HG03521 (cell line): ENCODE measurements at regions not wholly inside any gene's neighbourhood (a gene's known extent, or its start where the extent isn't known, plus 50 kb on each side); places are given as distances from the start of the nearest gene placed in this dataset.

Experiments used
- ATAC-seq: cut with Tn5 transposase; IDR thresholded peaks from one replicate; pipeline ENCODE4 v1.9.1; 2021; ENCODE audit warnings: mild to moderate bottlenecking, moderate library complexity; ENCODE audit not compliant: unreplicated experiment

DNA sequence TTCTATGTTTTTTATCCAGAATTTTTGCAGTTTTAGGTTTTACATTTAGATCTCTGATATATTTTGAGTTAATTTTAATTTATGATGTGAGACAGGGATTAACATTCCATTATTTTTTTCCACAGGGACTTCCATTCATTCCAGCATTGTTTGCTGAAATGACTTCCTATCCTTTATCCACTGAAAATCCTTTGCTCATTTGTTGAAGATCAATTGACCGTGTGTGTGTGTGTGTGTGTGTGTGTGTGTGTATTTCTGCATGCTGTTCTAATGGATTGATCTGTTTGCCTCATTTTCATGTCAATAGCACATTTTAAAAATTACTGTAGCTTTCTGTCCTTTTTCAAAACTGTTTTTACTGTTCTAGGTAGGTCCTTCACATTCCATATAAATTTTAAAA is 480.3 kb downstream of the DSC3 start:
- ATAC-seq: no peak

DNA sequence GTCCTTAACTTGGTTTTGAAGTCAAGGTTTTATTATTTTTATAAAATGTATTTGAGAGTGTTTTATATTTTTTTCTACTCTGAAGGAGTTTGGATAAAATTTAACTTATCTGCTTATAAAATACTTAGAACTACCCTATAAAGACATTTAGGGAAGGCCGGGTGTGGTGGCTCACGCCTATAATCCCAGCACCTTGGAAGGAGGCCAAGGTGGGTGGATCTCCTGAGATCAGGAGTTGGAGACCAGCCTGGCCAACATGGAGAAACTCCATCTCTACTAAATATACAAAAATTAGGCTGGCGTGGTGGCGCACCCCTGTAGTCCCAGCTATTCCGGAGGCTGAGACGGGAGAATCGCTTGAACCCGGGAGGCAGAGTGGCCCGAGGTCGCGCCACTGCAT is 486.4 kb downstream of the DSC3 start:
- ATAC-seq: no peak

DNA sequence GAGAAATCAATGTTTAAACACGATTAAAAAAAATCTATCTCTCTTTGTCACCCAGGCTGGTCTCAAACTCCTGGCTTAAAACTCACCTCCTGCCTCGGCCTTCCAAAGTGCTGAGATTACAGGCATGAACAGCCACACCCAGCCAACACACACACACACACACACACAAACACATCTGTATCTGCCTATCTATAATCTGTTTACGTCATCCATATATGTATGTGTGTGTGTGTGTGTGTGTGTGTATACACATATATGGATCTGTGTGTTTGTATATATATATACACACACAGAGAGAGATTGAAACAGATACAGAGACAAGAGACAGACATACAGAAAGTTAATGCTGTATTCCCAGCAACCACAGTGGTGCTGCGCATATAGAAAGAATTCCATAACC is 497.1 kb downstream of the DSC3 start:
- no peak for ATAC-seq

DNA sequence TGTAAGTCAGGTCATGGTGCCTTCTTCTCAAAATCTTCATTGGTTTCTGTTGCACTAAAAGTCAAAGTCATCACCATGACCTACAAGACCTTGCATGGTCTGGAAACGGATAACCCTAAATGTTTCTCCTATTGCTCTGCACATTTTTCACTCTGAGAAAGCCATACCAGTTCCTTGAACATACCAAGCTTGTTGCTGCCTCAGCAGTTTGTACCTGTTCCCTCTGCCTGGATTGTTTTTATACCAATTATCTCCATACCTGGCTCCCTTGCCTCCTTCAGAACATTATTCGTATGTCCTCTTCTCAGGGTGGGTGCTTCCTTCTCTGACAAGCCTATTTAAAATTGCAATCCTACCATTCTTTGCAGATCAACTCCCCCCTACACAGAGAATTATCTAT is 498.4 kb downstream of the DSC3 start:
- ATAC-seq: no peak

DNA sequence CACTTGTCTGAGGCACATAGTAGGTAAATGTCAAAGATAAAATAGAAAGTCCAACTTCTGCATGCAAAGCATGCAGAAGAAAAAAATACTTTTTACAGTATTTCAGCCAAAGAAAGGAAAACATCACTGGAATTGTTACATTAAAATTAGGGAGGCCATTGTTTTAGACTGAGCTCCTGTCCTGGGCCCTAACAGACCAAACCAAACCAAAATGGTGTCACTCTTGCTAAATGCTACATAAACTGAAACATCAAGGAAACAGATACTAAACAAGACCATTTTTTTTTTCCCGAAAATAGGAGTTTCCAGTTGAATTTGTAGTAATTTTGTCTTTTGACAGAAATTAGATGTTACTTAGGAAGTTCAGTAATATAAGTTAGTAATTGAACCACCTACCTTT is 508.8 kb downstream of the DSC3 start:
- ATAC-seq: no peak

DNA sequence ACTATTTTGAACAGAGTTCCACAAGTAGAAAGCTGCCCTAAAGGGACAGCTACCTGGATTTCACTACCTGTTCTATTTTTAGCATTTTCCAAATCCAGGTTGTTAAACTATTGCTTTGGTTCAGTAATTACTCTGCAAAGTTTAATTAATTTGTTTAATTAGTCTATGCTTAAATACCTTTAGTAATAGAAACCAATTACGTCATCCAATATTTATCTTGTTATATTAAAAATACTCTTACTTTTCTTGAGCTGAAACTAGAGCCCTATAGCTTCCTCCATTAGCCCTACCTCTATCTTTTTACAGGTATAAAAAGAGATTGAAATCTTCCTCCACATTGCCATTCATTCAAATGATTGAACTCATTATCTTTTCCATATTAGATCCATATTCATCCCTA is 514.6 kb downstream of the DSC3 start:
- ATAC-seq: no peak

DNA sequence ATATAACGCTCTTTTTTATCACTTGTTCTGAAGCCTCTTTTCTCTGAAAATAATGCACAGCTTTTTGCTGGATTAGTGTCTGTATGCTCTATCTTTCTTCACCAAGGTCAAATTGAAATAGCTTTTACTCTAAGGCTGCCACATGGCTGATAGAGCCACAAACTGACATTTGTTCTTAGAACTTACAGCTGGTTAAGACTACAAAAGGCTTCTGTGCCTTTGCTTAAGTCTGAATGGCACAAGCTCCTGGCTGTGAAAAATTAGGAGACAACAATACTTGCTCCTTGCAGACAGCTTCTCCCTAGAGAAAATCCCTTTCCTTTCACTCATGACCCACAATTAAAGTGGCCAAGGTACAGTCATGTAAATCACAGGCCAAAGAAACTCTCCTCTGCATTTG is 515.3 kb downstream of the DSC3 start:
- no peak for ATAC-seq

DNA sequence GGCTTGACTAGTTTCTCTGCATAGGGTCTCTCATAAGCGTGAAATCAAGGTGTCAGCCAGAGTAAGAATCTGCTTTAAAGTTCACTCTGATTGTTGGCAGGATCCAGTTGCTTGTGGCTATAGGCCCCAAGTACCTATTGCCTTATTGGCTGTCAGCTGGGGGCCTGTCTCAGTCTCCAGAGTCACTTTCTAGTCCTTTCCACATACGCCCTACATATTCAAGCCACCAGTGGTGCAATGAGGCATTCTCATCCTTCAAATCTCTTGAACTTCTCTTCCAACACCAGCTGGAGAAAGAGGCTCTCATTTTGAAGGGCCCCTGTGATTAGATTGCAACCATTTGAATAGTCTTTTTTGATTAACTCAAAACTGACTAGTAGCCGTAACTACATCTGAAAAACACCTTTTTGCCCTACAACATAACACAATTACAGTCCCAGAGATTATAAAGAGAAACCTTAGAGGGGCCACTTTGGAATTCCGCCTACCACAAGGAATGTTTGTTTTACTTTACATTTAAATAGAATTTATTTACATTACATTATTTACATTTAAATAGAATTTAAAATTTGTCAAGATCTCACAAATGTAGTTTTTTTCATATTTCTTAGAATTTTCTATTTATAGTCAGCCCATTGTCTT is 520.1 kb downstream of the DSC3 start:
- ATAC-seq: no peak

DNA sequence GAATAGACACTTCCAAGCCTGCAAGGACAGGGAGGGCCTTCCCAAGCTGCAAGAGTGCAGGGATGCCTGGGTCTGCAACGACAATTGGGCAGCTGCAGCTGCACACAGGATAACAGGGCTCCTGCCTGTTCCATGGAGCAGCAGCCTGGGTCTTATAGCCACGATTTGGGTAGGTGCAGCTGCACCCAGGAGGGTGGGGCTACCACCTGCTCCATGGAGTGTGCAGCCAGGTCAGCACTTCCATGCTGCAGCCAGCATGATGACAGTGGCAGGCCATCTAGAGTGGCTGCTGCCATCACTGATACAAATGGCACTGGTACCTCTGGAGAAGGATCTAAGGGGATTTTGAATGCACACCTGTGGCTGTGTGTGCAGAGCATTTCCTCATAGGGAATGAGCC is 528.5 kb downstream of the DSC3 start:
- no peak for ATAC-seq

DNA sequence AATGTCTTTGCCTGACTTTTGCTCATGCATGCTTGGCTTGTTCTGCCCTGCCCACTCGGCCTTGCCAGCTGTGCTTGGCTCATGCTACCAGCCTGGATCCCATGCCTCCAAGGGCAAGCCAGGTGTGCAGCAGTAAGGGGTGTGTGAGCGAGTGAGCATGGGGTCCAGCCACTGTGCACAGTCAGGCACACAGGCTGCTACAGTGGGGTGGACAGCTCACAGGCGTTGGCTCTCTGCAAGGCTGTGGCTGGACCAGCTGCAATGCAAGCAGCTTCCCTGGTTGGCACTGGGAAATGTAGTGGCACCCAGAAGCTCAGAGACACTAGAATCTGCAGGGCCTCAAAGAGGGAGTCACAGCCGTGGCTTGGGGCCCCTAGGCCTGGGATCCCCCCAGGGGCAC is 529.7 kb downstream of the DSC3 start:
- no peak for ATAC-seq

DNA sequence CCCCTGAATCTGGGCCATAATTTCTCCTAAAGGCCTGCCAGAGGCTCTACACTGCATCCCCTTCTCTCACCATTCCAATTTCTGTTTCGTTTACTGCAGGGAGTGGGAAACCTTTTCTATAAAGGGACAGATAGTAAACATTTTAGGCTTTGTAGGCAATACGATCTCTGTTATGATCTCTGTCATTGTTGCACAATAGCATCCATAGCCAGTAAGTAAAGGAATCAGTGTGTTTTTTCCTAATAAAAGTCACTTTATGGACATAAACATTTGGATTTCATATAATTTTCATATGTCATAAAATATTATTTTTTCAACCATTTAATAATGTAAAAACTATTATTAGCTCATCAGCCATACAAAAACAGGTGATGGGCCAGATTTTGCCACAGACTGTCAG is 531.7 kb downstream of the DSC3 start:
- no peak for ATAC-seq

DNA sequence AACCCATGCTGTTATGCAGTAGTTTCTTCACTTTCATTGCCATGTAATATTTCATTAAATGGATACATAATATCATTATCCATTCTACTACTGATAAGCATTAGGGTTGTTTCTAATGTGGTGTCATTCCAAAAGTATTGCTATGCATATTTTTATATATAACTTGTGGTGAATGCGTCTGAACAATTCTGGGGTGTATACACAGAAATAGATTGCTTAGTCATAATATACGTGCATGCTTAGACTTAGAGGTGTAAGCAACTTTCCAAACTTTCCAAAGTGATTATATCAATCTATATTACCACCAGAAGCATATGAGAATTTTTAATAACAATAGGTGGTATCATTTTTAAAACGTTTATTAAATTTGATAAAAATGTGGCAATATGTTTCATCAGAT is 540.9 kb downstream of the DSC3 start:
- no peak for ATAC-seq

DNA sequence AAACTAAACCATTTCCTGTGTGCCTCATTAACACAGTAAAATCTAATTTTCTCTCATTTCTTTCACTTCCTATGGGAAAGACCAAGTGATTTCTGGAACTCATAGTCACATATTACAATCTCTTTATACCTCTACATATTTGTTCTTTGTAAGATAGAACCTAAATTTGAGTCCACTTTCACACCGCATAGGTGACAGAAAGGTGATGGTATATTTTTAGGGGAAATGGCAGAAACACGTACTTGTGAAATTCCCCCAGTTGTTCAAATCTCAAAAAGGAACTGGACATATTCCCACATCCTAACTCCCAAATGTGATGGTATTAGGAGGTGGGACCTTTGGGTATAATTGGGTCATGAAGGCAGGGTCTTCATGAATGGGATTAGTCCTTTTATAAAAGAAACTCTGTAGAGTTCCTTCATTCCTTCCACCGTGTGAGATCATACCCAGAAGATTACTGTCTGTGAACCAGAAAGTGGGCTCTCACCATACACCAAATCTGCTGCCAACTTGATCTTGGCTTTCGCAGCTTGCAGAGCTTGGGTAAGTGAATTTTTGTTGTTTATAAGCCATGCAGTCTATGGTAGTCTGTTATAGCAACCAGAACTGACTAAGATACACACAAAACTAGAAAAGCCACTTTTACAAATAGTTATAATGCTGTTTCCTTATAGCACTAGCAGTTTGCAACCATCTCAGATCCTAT is 542.1 kb downstream of the DSC3 start:
- ATAC-seq: no peak

DNA sequence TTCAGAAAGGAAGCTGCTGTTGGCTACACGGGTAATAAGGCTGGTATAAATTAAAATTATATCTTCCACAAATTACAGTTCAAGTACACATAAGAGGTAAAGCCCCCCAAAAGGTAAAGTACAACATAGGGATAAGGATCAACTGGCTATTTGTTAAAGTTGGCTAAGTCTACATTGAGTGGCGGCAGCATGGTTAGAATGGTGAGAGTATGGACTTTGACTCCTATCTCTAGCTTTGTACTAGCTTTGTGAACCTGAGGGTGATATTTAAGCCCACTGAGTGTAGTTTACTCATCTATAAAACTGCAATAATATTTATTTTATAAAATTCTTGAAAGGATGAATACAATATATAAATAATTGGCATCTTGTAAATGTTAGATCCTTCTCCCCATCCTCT is 542.8 kb downstream of the DSC3 start:
- no peak for ATAC-seq

DNA sequence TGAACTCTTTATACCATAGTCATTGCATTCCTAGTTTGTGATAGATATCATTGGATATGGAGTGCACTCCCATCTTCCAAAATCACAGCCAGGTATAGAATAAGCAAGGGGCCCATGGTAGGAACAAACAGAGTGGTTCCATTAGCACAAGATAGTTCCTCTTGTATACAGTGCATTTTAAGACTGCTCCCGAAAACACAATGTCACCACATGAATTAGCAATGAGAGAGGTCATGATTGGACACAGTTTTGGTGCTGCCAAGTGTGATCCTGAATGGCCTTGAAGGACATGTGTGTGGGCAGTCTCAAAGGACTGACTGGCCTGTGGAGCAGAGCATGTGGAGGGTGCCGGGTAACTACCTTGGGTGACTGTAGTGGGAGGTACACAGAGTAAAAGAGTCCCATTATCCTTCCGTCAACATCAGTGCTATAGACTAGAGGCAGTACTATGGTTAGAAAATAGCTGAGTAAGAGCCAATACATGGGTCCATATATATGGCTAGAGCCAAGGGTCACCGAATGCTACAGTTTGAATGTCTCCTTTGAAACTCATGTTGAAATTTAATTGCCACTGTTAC is 549.9 kb downstream of the DSC3 start:
- no peak for ATAC-seq

DNA sequence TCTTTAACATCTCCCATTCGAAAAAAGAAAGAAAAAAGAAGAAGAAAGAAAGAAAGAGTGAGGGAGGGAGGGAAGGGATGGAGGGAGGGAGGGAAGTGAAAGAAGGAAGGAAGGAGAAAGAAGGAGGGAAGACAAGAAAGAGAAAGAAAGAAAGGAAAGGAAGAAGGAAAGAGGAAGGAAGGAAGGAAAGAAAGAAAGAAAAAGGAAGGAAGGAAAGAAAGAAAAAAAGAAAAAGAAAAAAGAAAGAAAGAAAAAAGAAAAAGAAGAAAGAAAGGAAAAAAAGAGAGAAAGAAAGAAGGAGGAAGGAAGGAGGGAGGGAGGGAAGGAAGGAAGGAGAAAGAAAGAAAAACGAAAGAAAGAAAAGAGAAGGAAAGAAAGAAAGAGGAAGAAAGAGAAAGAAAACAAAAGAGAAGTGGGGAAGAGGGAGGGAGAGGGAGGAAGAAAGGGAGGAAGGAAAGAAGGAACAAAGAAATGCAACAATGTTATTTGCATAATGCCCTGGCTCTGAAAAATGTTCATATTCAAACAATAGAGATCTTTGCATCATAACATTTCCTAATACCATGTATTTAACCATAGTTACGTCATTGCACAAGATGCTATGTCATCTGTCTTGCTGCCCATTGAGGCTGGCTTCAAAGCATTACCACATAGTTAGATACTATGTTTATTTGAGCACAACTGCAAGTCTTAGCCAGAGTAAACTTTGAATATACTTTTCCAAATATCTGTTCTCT is 550.6 kb downstream of the DSC3 start:
- ATAC-seq: no peak

DNA sequence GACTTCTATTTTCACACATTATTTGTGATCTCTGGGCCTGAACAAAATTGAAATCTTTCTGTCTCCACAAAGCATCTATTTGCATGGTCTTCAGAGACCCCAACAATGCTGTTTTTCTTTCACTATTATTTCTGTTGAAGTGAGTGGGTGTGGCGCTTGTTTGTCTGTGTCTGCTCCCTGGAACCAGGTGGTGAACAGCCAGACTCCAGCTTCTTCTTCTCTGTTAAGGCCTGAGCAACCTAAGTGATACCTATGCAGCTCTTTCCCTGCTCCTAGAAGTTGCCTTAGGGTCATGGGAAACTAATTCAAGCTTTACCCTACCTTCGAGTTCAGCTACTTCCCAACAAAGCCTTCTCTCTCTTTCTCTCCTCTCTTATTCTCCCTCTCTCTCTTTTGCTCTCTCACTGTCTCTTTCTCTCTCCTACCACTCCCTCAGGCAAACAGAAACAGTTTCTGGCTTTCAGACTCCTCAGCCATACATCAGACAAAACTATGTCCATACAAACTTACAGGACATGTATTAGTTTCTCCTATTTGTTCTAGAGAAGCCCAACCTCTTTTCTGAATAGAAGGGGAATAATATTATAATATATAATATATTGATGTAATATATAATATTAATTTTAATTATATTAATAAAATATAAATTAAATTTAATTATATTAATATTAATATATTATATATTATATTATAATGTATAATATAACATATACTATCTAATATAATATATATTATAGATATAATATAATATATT is 552.5 kb downstream of the DSC3 start:
- no peak for ATAC-seq

DNA sequence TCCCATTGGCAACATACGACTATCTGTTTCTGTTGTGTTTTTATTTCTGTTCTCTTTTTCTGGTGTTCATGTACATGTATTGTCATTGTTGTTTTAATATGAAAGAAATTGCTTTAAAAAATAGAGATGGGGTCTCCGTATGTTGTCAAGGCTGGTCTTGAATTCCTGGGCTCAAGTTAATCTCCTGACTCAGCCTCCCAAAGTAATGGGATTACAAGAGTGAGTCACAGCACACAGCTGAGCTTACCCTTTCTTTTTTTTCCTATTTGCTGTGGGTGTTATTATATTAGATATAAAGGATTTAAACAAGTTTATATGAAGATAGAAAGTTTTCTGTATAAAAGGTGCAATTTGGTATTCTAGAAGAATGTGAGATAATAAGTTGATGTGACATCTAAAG is 554.6 kb downstream of the DSC3 start:
- no peak for ATAC-seq

DNA sequence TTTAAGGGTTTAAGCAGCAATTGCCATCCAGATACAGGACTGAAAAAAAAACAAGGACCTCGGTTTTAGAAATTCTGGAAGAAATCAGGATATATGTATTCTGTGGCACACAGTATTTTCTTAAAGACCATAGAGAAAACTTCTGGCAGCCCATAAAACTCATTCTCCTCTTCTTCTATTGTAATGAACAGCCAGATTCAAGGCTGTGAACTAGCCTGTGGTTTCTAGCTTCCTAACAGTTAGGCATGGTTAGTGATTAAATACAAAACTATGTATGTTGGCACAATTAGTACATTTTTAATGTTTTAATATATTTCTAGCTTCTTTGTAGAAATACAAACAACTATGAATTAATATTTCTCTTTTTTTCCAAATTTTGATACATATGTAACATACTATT is 555.7 kb downstream of the DSC3 start:
- ATAC-seq: no peak

DNA sequence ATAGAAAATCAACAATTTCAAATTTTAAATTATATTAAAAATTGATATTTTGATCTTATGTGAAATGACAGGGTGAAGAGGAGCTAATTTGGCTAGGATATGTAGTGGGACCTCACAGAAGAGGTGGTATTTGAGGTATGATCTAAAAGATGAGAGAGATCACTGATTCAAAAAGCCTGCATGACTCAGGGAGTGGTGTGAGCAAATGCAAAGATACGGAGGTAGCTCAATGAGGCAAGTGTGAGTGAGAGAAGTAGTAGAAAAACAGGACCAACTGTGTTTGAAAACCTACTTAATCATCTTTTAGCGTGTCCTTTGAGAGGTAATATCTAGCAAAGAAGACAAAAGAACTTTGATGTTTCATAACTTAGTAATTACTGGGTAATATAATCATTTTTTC is 557.5 kb downstream of the DSC3 start:
- ATAC-seq: no peak

DNA sequence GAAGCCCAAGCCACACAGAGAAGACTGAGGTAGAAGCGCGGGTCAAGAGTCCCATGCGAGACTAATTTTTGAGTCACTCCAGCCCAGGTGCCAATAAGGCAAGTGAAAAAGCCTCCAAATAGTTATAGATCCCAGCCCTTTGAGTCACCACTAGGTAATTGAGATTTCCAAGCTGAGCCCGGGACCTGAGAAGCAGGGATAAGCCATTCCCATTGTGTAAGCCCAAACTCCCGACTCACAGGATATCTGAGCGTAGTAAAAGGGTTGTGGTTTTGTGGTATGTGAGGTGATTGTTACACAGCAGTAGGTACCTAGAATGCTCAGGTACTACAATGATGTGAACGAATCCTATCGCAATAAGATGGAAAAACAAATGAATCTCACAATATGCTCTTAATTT is 560.7 kb downstream of the DSC3 start:
- ATAC-seq: no peak
